GM21825 (cell line): ENCODE measurements at regions not wholly inside any gene's neighbourhood (a gene's known extent, or its start where the extent isn't known, plus 50 kb on each side); places are given as distances from the start of the nearest gene placed in this dataset.

ENCODE experiments used
- ATAC-seq: cut with Tn5 transposase; IDR thresholded peaks from one replicate; pipeline ENCODE4 v1.9.1; 2021; ENCODE audit warnings: mild to moderate bottlenecking, moderate library complexity; ENCODE audit not compliant: unreplicated experiment

GRCh38 chr16:17885659-17886207 lies 415.0 kb upstream of the XYLT1 start:
- ATAC-seq: no peak

DNA sequence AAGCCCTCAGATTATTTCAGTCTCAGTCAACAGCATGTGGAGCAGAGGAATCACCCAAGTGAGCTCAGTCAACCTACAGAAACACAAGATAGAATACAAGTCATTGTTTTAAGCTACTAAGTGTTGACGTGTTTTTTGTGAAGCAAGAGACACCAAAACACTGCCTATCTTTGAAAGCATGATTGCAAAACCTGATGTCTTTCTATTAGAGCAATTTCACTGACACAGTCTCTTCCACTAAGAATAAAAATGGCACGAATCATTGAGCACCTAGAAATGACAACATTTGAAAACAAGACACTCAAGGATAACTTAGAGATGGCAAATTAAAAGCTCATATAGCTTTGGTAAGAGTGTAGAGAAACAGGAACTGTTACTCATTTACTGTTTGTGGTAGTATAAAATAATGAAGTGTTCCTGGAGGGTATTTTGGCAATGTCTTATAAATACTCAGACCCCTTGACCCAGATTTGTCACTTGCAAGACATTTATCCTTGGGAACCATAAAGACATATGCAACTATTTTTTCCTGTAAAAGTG lies 407.1 kb upstream of the XYLT1 start:
- no peak for ATAC-seq

DNA sequence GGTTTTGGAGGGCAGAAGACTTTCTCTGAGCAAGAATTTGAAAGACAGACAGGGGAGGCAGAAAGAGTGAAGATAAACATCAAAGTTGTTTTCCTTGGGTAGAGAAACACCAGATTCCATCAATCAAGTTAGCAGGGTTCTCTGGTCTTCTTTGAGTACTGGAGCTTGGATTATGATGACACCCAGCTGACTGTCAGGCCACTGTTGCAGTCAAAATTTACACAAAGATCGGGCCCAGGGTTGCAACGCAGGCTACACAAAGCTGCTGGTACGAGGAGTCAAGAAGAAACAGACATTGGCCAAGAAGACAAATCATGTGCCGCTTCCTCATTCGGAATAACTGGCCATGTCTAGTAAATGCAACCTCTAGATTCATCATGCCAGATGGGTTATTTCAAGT lies 396.2 kb upstream of the XYLT1 start:
- no peak for ATAC-seq

GRCh38 chr16:17861981-17862479 lies 391.3 kb upstream of the XYLT1 start:
- ATAC-seq: no peak

- no peak for ATAC-seq
Observed at GRCh38 chr16:17858061-17858460, 387.3 kb upstream of the XYLT1 start.

- no peak for ATAC-seq
Observed at GRCh38 chr16:17853958-17854357, 383.2 kb upstream of the XYLT1 start.

DNA sequence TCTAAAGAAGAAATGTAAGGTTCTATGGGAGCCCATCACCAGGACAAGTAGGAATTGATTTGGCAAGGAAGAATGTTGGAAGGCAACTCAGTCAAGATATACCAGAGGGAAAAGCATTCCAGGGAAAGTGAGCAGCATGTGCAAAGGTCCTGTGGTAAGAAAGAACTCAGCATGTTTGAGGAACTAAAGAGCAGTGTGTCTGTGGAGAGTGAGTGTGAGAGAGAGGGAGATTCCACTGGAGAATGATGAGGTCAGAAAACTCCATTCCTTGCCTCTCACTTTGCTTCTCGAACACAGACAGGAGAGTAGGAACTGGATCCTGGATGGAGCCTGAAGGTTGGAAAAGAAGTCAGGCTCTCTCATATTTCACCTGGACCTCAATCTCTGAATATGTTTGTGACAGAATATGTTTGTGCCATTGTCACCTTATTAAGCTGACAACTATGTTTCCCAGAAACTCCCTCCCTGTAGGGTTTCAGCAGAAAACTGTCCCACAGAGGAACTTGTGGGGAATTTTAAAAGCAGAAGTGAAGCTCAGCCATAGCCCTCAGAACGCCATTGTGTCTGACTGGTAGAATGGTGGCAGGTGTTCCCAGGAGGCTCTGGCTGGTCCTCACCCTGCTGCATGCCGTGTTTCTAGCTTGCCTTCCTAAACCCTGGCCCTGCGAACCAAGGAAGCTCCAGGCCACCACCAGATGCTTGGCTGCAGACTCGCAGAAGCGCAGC lies 382.4 kb upstream of the XYLT1 start:
- no peak for ATAC-seq

DNA sequence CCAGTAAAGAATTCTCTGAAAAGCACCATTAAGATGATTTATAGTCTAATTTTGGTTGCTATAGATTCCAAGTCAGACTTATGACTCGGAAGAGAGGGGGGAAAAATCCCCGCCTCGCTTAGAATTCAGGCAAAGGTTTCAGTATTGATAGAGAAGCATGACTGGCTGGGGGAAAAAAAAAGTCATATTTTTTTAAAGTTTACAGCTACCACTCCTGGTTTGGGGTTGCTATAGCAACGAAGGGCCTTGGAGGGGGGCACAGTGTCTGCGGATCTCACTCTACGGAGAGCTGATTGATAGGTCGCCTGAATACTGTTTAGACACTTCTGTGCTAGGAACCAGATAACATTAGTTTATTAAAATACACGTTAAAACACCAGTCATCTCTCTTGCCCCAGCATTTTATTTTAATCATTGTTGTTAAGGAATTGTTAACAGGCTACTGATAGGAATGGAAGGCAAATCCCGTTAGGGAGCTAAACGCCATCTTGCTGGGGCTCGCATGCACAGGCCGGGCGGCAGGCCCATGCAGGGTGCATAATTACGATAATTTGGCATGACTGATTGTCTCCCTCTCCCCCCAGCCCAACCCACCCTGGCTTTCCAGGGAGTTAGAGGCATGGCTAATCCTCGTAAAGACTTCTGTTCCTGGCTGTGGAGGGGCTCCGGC lies 380.0 kb upstream of the XYLT1 start:
- ATAC-seq: no peak

- no peak for ATAC-seq
Observed at GRCh38 chr16:17847234-17847795, 376.6 kb upstream of the XYLT1 start.

DNA sequence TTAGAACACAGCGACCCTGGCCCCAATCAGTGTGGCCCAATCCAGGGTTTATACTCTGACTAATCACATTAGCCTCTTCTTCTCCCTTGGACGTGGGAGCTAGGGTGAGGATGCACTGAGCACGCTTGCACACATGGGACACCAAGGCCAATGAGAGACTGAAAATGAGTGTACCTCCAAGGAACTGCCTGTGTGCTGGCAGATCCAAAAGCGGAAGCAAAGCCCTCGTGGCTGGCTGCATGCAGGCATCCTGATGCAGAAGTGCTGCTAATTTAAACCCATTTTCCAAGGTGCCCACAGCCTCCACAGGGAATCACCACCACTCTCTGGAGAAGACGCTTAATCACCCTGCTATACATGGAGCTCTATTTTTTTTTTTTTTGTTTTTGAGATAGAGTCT lies 375.3 kb upstream of the XYLT1 start:
- ATAC-seq: no peak

- ATAC-seq: no peak
Observed at GRCh38 chr16:17845031-17845430, 374.3 kb upstream of the XYLT1 start.

GRCh38 chr16:17843905-17844304 lies 373.1 kb upstream of the XYLT1 start:
- no peak for ATAC-seq

- ATAC-seq: no peak
Observed at GRCh38 chr16:17839907-17840306, 369.1 kb upstream of the XYLT1 start.

DNA sequence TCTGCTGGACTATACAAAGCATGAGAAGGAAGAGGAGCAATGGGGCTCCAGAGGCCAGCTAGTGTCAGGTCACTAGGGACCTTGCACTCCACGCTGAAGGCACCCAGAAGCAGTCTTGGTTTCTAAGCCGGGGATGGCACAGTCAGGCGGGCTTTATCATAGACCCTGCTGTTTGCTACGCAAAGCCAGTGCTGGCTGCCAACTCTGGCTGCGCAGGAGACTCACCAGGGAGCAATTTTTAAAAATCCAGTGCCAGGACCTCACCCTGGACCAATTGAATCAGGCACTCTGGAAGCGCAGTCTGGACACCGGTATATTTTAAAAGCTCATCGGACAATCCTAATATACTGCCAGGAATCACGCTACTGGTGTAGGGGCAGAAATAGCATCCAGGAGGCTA lies 368.5 kb upstream of the XYLT1 start:
- ATAC-seq: no peak

DNA sequence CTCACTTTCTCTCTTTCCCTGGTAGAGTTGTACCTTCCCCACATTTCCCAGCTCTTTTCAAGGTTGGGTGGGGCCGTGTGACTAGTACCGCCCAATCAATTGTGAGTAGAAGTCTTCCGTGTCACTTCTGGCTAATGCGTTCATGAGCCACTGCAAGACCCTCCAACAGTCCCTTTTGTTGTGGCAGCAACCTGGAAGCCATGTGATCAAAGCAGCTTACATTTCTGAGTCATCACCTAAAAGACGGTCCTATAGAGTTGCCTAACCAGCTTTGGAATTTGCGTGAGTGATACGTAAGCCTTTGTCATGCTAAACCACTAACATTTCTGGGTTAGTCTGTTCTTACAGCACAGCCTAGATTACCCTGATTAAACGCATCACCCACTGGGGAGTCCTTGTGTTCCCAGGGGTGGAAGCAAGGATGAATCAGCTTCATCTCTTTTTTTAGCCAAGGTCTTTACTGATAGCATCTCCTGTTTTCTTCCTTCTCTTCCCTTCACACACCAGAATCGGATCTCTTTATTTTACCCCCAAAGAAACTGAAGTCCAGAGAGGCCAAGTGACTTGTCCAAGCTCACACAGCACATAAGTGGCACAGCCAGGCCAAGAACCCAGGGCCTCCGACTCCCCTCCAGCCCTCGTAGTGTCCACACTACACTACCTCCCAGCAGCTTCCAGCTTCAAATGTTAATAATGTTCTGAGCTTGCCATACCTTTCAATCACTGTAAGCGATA lies 366.3 kb upstream of the XYLT1 start:
- no peak for ATAC-seq

DNA sequence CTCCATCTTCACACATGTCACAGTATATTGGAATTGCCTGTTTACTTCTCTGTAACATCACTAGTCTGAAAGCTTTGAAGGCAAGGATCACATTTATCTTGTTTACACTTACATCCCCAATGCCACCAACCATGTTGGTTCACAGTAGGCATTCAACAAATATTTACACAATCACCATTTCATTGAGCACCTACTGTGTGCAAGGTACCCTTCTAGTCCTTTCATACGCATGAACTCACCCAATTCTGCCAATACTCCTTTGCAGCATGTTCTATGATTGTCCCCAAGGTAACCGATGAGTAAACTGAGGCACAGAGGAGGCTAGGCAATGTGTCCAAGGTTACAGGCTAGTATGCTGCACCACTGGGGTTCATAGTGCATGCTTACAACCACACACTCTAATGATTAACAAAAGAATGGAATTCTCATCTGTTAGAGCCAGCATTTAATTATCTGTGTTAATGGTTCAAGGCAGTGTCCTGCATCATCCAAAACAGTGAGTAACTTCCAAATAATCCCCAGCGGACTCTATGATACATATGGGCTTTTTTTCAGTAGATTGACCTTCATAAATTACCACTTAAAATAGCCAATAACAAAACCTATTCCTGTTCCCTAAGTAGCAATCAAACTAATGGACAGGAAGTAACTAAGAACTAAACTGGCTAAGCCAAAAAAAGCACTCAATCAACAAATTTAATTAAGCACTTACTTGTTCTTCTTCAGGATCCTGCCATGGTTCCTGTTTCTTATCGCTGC lies 364.5 kb upstream of the XYLT1 start:
- no peak for ATAC-seq

- no peak for ATAC-seq
Observed at GRCh38 chr16:17832738-17833137, 362.0 kb upstream of the XYLT1 start.

DNA sequence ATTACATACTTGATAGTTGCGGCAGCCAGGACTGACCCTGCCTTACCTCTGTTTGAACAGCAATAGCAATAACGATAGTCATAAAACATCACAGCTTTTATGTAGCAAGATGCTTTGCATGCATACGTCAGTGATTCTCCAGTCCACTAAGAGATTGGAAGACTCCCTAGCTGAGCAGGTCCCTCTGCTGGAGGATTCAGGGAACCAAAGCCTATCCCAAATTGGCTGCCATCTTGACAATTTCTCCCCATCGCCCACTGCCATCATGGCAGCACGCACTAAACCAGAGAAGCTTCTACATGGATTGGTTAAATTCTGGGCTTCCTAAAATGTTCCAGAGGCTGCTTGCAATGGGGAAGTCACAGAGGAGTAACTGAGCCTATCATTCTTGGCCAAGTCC lies 360.6 kb upstream of the XYLT1 start:
- no peak for ATAC-seq

DNA sequence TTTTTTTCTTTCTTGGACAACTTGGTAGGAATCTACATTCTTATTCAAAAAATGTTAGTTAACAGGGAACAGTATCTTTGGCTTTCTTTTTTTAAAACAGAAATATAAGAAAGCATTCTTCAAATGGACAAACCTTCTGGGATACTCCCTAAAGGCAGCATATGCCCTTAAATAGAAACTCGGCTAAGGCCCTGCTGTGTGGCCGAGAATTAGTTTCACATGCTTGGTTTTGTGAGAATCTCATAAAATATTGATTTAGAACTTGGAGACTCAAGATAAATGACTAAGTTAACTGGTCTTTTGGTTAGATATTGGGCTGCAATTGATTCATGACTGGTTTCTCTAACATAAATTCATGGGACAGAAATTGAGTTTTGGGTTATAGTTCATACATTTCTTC lies 359.9 kb upstream of the XYLT1 start:
- ATAC-seq: no peak

DNA sequence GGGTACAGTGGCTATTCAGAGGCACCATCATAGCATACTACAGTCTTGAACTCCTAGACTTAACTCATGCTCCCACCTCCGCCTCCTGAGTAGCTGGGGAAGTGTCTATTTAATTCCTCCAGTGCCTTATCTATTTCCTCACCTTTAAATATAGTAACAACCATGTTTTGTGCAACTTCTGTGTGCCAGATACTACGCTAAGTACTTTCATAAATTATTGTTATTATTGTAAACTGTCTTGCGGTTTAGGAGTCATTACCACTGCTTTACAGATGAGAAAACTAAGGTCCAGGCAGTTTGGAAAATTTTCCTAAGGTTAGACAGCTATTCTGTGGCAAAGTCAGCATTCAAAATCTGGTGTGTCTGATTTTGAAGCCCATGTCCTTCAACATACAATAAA lies 359.1 kb upstream of the XYLT1 start:
- no peak for ATAC-seq
